Keratinocyte (primary cell): ENCODE measurements at regions not wholly inside any gene's neighbourhood (a gene's known extent, or its start where the extent isn't known, plus 50 kb on each side); places are given as distances from the start of the nearest gene placed in this dataset.

ENCODE experiments used
- DNase-seq: peaks from one replicate; pipeline ENCODE4 v3.0.0-alpha.2; 2011; ENCODE audit warnings: low read depth, missing footprints, low spot score
- FAIRE-seq: peaks from 2 replicates; lab custom pipeline; 2011; peaks lifted over from hg19 to GRCh38; lab: Jason Lieb, UNC
- H2AFZ ChIP-seq: 2 replicates; pipeline ENCODE4 v1.6.0; 2012; ENCODE audit warnings: low read length, control low read depth, inconsistent platforms; ENCODE audit not compliant: control insufficient read depth
- H3K27ac ChIP-seq: 2 replicates; pipeline ENCODE4 v1.5.1; 2011; ENCODE audit warnings: low read length; ENCODE audit not compliant: control insufficient read depth, insufficient read depth
- H3K27me3 ChIP-seq: 3 replicates; pipeline ENCODE4 v1.6.0; 2011; ENCODE audit warnings: low read length; ENCODE audit not compliant: control insufficient read depth, insufficient read depth; ENCODE audit errors: extremely low read depth
- H3K36me3 ChIP-seq, 2 experiments: 2 replicates in 1 of 2; 3 replicates in 1 of 2; pipeline ENCODE4 v1.5.1; 2011; ENCODE audit warnings: low read length in 2 of 2, mild to moderate bottlenecking in 1 of 2; ENCODE audit not compliant: control insufficient read depth in 2 of 2, insufficient read depth in 2 of 2; ENCODE audit errors: extremely low read depth in 1 of 2
- H3K4me1 ChIP-seq: 3 replicates; pipeline ENCODE4 v1.5.1; 2011; ENCODE audit warnings: low read length; ENCODE audit not compliant: control insufficient read depth, insufficient read depth; ENCODE audit errors: extremely low read depth
- H3K4me2 ChIP-seq: 3 replicates; pipeline ENCODE4 v1.6.0; 2011; ENCODE audit warnings: low read depth, low read length; ENCODE audit not compliant: control insufficient read depth, insufficient read depth; ENCODE audit errors: extremely low read depth
- H3K4me3 ChIP-seq, 3 experiments: fragments of 200-600 bp in 1 of 3; sonication (generic) in 1 of 3; 2 replicates in 2 of 3; 3 replicates in 1 of 3; pipeline ENCODE4 v1.5.1; 2011 to 2016; ENCODE audit warnings: low read length in 3 of 3, mild to moderate bottlenecking in 3 of 3, control low read depth in 2 of 3, inconsistent platforms in 1 of 3, low read depth in 1 of 3, mixed read lengths in 1 of 3, mixed run types in 1 of 3, moderate library complexity in 1 of 3; ENCODE audit not compliant: control insufficient read depth in 2 of 3, insufficient read depth in 2 of 3; ENCODE audit errors: extremely low read depth in 1 of 3
- H3K79me2 ChIP-seq: 2 replicates; pipeline ENCODE4 v1.6.0; 2012; ENCODE audit warnings: low read length; ENCODE audit not compliant: control insufficient read depth, insufficient read depth
- H3K9ac ChIP-seq: 3 replicates; pipeline ENCODE4 v1.6.0; 2011; ENCODE audit warnings: low read length; ENCODE audit not compliant: control insufficient read depth, insufficient read depth; ENCODE audit errors: extremely low read depth
- H3K9me1 ChIP-seq: 3 replicates; pipeline ENCODE4 v1.6.0; 2011; ENCODE audit warnings: low read length; ENCODE audit not compliant: control insufficient read depth, insufficient read depth; ENCODE audit errors: extremely low read depth
- H3K9me3 ChIP-seq: 2 replicates; pipeline ENCODE4 v1.5.1; 2012; ENCODE audit warnings: low read depth, low read length; ENCODE audit not compliant: control insufficient read depth
- H4K20me1 ChIP-seq: 3 replicates; pipeline ENCODE4 v1.6.0; 2011; ENCODE audit warnings: low read length; ENCODE audit not compliant: control insufficient read depth, insufficient read depth; ENCODE audit errors: extremely low read depth
- CTCF ChIP-seq, 3 experiments: IDR thresholded peaks in 1 of 3; conservative IDR thresholded peaks in 1 of 3; optimal IDR thresholded peaks in 1 of 3; 2 replicates in 2 of 3; 3 replicates in 1 of 3; pipeline versions ENCODE3 to v1.5.1; 2011; ENCODE audit warnings: low read length in 3 of 3, mild to moderate bottlenecking in 3 of 3, moderate library complexity in 2 of 3, control low read depth in 1 of 3, inconsistent platforms in 1 of 3; ENCODE audit not compliant: insufficient read depth in 2 of 3; ENCODE audit errors: extremely low read depth in 1 of 3
- EZH2 ChIP-seq: IDR thresholded peaks from one replicate; pipeline ENCODE4 v1.6.1; 2012; ENCODE audit warnings: inconsistent platforms, mild to moderate bottlenecking, low read length, moderate library complexity
- dilution Hi-C: fragments of 300-500 bp; cut with MboI; formaldehyde crosslinking; loops from one replicate; pipeline ENCODE4 v1.7.0; 2020; ENCODE audit warnings: low sequenced_read_pairs; ENCODE audit not compliant: extremely low pct_ligation_motif_present

GRCh38 chr6:90463359-90463758 is 123.5 kb downstream of the MAP3K7 start:
- no peak overlapping the region for H3K27ac ChIP-seq
- no peaks in the 10 kb centered on the region for H3K9me3 ChIP-seq
- no peaks in the 10 kb centered on the region for H4K20me1 ChIP-seq
- H3K9me1 ChIP-seq = no peaks in the 10 kb centered on the region
- DNase-seq (no peak), FAIRE-seq (no peak)
- no peak overlapping the region for H3K4me2 ChIP-seq
- no peaks in the 10 kb centered on the region for H3K36me3 ChIP-seq
- H3K9ac ChIP-seq = no peak overlapping the region
- H3K79me2 ChIP-seq = no peaks in the 10 kb centered on the region
- H3K4me1 ChIP-seq = peaks cover 20% of the 10 kb centered on the region
- no peak overlapping the region for H3K4me3 ChIP-seq
- H3K27me3 ChIP-seq = no peaks in the 10 kb centered on the region
- no peak for TF ChIP-seq EZH2
- TF ChIP-seq CTCF (optimal IDR thresholded peaks at IDR 0.05 in 1 of 3, IDR thresholded peaks at IDR 0.05 in 1 of 3, conservative IDR thresholded peaks at IDR 0.05 in 1 of 3; ENCODE audit: extremely low read depth in 1 of 3, insufficient read depth in 2 of 3, low read length in 3 of 3) = no peak
- dilution Hi-C loops = no loop called here
- H2AFZ ChIP-seq = peak overlapping the region; percentile 24

- Histone ChIP-seq H3K79me2 (no peaks in the 10 kb centered on the region), H3K36me3 (no peaks in the 10 kb centered on the region), H3K9me3 (no peaks in the 10 kb centered on the region), H2AFZ (no peak overlapping the region), H3K9me1 (no peaks in the 10 kb centered on the region), H3K27me3 (no peaks in the 10 kb centered on the region), H3K4me1 (peaks cover 20% of the 10 kb centered on the region), H3K4me2 (no peak overlapping the region), H3K4me3 (no peak overlapping the region), H3K27ac (no peak overlapping the region), H4K20me1 (no peaks in the 10 kb centered on the region), H3K9ac (no peak overlapping the region)
- FAIRE-seq = no peak
- DNase-seq = no peak
- no peak for TF ChIP-seq CTCF (optimal IDR thresholded peaks at IDR 0.05 in 1 of 3, IDR thresholded peaks at IDR 0.05 in 1 of 3, conservative IDR thresholded peaks at IDR 0.05 in 1 of 3; ENCODE audit: extremely low read depth in 1 of 3, insufficient read depth in 2 of 3, low read length in 3 of 3)
- TF ChIP-seq EZH2 = no peak
- dilution Hi-C loops = no loop called here
Observed at GRCh38 chr6:90462102-90462501, 124.8 kb downstream of the MAP3K7 start.
